HG03097 (cell line): ENCODE measurements at regions not wholly inside any gene's neighbourhood (a gene's known extent, or its start where the extent isn't known, plus 50 kb on each side); places are given as distances from the start of the nearest gene placed in this dataset.
"Not testable (repeated sequence)": the region's sequence is repeated elsewhere in the genome, so short reads cannot be mapped to it uniquely, and the experiment has no call there.

ENCODE experiments used
- ATAC-seq: cut with Tn5 transposase; IDR thresholded peaks from one replicate; pipeline ENCODE4 v1.9.1; 2021; ENCODE audit not compliant: unreplicated experiment, low FRiP score

DNA sequence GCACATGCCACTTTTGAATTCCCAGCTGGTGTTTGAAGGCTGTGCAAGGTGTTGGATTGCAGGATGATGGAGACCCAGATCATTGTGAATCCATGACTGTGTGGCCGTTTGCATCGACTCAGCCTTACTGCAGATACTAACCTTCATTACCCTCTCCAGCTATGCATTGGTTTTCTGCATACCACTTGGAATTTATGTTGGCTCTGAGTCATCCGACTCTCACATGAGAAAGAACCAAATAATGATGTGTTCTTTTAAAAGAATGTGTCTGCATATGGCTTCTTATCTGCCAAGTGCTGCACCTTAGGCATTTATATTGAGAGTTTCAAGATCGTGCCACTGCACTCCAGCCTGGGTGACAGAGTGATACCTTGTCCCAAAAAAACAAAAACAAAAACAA lies 106.7 kb upstream of the PRKX start:
- ATAC-seq: no peak

DNA sequence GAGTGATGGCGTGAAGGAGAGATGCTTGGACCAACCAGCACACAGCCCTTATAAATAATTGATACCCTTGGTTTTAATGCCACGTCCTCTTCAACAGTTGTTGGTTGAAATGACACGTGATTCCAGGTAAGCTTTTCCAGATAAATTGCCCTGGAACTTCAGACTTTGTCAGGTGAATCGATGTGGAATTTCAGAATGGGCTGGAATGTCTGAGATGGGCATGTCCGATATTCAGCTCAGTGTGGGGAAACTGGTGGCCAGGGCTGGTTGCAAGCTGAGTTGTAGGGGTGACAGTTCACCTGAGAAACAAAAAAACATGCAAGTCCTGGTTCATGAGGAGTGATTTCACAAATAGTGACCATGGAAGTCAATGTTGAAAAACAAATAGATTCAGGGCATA lies 104.0 kb upstream of the PRKX start:
- ATAC-seq: not testable (repeated sequence)

GRCh38 chrX:3815896-3816664 lies 102.6 kb upstream of the PRKX start:
- no peak for ATAC-seq

DNA sequence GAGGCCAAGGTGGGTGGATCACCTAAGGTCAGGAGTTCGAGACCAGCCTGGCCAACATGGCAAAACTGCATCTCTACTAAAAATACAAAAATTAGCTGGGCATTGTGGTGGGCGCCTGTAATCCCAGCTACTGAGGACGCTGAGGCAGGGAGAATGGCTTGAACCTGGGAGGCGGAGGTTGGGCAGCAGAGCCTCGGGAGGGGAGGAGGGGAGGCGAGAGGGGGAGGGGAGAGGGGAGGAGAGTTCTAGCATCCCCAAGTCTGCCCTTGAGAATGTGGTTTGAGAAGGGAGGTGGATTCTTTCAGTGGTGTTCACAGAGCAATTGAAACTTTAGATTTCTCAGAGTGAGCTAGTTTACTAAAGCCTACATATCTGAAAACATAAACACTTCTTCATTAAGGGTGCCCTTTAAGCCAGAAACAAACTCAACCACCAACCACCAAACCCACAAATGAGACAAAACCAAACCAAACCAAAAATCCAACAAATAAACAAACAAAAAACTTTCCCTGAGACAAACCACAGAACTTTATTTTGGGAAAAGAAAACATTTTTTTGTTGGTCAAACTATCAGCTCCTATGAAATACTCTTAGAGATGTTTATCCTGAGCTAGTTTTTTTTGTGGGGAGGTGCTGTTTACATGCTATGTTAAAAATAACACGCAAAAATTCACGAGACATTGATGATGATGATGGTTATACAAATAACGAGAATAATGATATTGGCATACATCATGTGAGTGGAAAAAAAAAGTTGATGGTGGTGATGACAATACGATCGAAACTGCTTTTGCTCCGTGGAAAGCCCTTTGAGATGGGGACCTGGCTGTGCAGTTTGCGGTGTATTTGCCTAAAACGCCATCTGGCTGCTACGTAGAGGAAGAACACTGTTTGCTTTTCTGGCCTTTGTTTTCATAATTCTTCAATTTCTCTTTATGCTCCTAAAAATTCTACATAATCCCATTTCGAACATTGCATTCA lies 98.2 kb upstream of the PRKX start:
- ATAC-seq: no peak

- no peak for ATAC-seq
Observed at GRCh38 chrX:3807906-3808305, 94.5 kb upstream of the PRKX start.

- ATAC-seq: no peak
Observed at GRCh38 chrX:3806630-3807029, 93.2 kb upstream of the PRKX start.

GRCh38 chrX:3803713-3804112 lies 90.3 kb upstream of the PRKX start:
- no peak for ATAC-seq

DNA sequence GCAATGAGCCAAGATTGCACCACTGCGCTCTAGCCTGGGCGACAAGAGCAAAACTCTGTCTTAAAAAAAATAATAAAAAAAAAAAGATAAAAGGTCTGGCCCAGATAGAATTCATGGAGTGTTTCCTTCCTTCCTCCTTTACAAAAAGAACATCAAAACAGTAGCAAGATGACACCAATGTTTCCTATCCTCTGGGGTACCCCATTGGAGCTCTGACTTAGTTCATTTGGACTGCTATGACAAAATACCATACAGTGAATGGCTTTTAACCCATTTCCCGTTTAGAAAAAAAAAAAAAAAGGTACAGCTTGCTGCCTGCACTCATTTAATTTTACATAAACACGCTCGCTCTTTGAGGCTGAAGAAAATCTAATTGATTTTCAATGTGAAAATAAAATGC lies 89.9 kb upstream of the PRKX start:
- no peak for ATAC-seq

DNA sequence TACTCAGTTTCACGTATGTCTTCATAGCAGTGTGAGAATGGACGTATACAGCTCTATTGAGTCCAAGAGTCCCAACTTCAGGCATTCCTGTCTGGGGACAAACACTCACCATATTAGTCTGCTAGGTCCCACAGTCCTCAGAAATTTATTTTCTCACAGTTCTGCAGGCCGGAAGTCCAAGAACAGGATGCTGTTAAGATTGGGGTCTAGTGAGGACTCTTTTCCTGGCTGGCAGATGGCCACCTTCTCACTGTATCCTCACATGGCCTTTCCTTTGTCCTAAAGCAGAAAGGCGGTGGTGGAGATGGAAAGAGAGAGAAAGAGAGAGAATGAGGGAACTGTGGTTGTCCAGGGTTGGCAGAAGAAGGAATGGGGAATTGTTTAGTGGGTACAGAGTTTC lies 82.0 kb upstream of the PRKX start:
- ATAC-seq: not testable (repeated sequence)

DNA sequence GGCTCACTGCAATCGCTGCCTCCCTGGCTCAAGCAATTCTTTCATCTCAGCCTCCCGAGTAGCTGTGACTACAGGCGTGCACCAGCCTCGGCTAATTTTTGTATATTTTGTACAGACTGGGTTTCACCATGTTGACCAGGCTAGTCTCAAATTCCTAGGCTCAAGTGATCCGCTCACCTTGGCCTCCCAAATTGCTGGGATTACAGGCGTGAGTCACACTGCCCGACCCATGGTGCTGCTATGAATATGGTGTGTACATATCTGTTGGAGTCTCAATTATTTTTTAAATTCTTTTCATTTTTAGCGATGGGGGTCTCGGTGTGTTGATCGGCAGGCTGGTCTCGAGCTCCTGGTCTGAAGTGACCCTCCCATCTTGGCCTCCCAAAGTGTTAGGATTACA lies 78.0 kb upstream of the PRKX start:
- ATAC-seq: no peak

- no peak for ATAC-seq
Observed at GRCh38 chrX:3788494-3789233, 75.2 kb upstream of the PRKX start.

DNA sequence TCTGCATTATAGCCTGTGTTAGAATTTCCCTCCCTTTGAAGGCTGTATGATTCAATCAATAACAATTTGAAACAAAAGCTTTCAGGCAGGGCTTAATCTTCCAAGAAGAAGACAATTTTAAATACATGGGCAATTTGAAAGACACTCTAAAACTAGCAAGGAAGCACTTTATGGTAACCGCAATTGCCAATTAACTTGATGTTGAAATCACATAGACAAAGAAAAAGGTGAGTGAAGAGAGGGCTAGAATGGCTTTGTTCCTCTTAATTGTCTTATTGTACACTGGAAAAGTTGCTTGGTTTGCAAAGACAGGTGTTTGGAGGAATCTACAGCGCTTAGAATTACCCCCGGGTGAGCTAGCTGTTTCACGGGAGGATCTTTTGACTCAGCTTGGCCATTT lies 74.4 kb upstream of the PRKX start:
- ATAC-seq: no peak

GRCh38 chrX:3785822-3786221 lies 72.4 kb upstream of the PRKX start:
- ATAC-seq: not testable (repeated sequence)

DNA sequence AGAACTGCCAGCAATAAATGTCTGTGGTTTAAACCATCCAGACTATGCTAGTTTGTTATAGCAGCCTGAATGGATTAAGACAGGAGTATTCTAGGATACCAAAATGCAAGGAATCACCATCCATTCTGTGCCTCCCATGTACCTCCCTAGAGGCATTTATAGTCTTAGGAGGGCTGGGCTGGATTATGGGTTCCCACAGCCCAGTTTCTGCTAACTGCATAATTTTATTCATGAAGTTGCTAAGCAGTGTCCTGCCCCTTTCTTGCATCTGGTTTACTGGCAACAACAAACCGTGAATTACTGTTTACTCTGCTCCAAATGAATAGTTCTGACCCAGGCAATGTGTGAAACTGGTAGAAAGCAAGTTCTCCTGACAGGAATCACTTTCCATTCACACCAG lies 67.1 kb upstream of the PRKX start:
- ATAC-seq: no peak

GRCh38 chrX:3779546-3779945 lies 66.1 kb upstream of the PRKX start:
- no peak for ATAC-seq

DNA sequence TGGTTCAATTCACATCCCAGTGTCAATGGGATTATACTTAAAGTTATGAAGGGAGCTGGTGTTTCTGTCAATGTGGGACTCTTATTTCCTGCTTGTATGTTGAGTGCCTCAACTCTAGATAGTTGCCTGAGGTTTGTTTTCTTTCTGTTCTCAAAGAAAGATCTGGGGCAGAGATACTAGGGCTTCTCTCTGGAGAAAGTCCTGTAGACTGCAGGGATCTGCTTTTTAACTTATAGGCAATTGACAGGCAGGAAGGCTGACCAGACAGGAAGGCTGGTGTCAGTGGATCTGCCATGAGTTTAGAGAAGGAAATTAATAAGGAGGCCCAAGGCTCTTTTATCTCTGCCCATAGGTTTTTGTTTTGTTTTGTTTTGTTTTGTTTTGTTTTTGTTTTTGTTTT lies 64.0 kb upstream of the PRKX start:
- no peak for ATAC-seq

- no peak for ATAC-seq
Observed at GRCh38 chrX:3771766-3772165, 58.3 kb upstream of the PRKX start.

DNA sequence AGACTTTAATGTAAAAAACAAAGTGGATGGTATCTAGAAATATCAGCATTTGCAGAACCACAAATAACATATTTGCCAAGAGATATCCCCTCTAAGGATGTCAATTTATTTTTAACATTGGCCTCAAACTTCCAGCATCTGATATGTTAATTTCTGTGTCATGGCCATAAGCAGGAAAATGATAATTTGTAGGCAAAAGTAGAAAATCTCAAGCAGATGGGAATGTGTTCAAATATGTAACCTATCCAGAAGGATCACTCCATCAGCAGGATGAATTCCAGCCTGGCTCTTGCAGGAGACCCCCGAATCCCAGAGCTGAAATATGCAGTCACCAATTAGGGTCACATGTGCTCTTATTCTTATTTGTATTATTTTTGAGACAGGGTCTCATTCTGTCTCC lies 55.4 kb upstream of the PRKX start:
- ATAC-seq: no peak
